GM12878 (cell line): ENCODE measurements at regions not wholly inside any gene's neighbourhood (a gene's known extent, or its start where the extent isn't known, plus 50 kb on each side); places are given as distances from the start of the nearest gene placed in this dataset.

Experiments
- ATAC-seq: fragments of 200-7000 bp; cut with Tn5 transposase; 3 replicates; pipeline ENCODE4 v1.9.1; 2020; ENCODE audit warnings: mild to moderate bottlenecking, moderate library complexity
- BruUV-seq: library from RNA; stranded (reverse); fragments of 400-500 nt; replicated peaks from 2 replicates; lab custom pipeline; 2021; lab: Mats Ljungman, UMichigan
- CTCF ChIA-PET: fragments of 300-600 bp; sonication (Branson Sonifier 250); formaldehyde crosslinking; extraction: SDS; loops from one replicate; lab custom pipeline; 2021; ENCODE audit warnings: inconsistent platforms; lab: Yijun Ruan, JAX
- POLR2A ChIA-PET: fragments of 350-600 bp; formaldehyde crosslinking; extraction: SDS; loops from one replicate; lab custom pipeline; 2021; ENCODE audit warnings: inconsistent platforms; lab: Charles Lee
- RAD21 ChIA-PET: fragments of 300-600 bp; sonication (Branson Sonifier 250); formaldehyde crosslinking; loops from one replicate; lab custom pipeline; 2023; ENCODE audit warnings: antibody characterized with exemption; ENCODE audit not compliant: unreplicated experiment; lab: Charles Lee
- SMC1A ChIA-PET: fragments of 300-600 bp; sonication (Branson Sonifier 250); formaldehyde crosslinking; loops from one replicate; lab custom pipeline; 2023; ENCODE audit not compliant: unreplicated experiment, uncharacterized antibody; lab: Charles Lee
- DNase-seq: peaks from one replicate; pipeline ENCODE4 v3.0.0-alpha.2; 2011; ENCODE audit warnings: low read depth, low spot score
- FAIRE-seq: peaks from 3 replicates; lab custom pipeline; 2011; peaks lifted over from hg19 to GRCh38; lab: Jason Lieb, UNC
- H2AFZ ChIP-seq: 2 replicates; pipeline ENCODE4 v1.6.0; 2011; ENCODE audit warnings: low read depth, low read length, control low read depth; ENCODE audit not compliant: control insufficient read depth
- H3K27ac ChIP-seq: 2 replicates; pipeline ENCODE4 v1.5.1; 2011; ENCODE audit warnings: control low read depth; ENCODE audit not compliant: control insufficient read depth, insufficient read depth
- H3K27me3 ChIP-seq, 2 experiments: replicated peaks in 1 of 2; 2 replicates each; pipeline versions ENCODE4 v1.6.0 to v1.6.1; 2011; ENCODE audit warnings: low read length in 1 of 2; ENCODE audit not compliant: control insufficient read depth in 2 of 2, insufficient read depth in 2 of 2
- H3K36me3 ChIP-seq, 2 experiments: 2 replicates each; pipeline ENCODE4 v1.5.1; 2011; ENCODE audit warnings: low read length in 1 of 2; ENCODE audit not compliant: control insufficient read depth in 2 of 2, insufficient read depth in 2 of 2
- H3K4me1 ChIP-seq: 2 replicates; pipeline ENCODE4 v1.6.1; 2011; ENCODE audit warnings: mild to moderate bottlenecking, low read length, moderate library complexity, mixed read lengths; ENCODE audit not compliant: control insufficient read depth, insufficient read depth
- H3K4me2 ChIP-seq: 2 replicates; pipeline ENCODE4 v1.6.0; 2011; ENCODE audit warnings: control low read depth; ENCODE audit not compliant: control insufficient read depth, insufficient read depth
- H3K4me3 ChIP-seq: fragments of 200-600 bp; sonication (generic); 2 replicates; pipeline ENCODE4 v1.5.1; 2016
- H3K79me2 ChIP-seq: 2 replicates; pipeline ENCODE4 v1.6.0; 2011; ENCODE audit warnings: low read length; ENCODE audit not compliant: control insufficient read depth, insufficient read depth
- H3K9ac ChIP-seq: 2 replicates; pipeline ENCODE4 v1.8.0; 2011; ENCODE audit warnings: low read length, control low read depth, mixed read lengths; ENCODE audit not compliant: control insufficient read depth, insufficient read depth
- H3K9me3 ChIP-seq: replicated peaks from 3 replicates; pipeline ENCODE4 v1.5.1; 2011; ENCODE audit warnings: mild to moderate bottlenecking, low read length; ENCODE audit not compliant: control insufficient read depth, insufficient read depth
- H4K20me1 ChIP-seq: 2 replicates; pipeline ENCODE4 v1.6.0; 2011; ENCODE audit not compliant: control insufficient read depth, insufficient read depth
- ASH2L ChIP-seq: fragments of 300-600, 200-600 bp; sonication (generic); IDR thresholded peaks from 2 replicates; pipeline ENCODE4 v1.6.1; 2017; ENCODE audit warnings: low read depth, mild to moderate bottlenecking, borderline replicate concordance
- EGR1 ChIP-seq, 2 experiments: IDR thresholded peaks; 1 replicate in 1 of 2; 2 replicates in 1 of 2; pipeline ENCODE4 v1.6.1; 2011 to 2012; ENCODE audit warnings: low read depth in 2 of 2, low read length in 2 of 2, borderline replicate concordance in 1 of 2, mild to moderate bottlenecking in 1 of 2, moderate library complexity in 1 of 2
- PML ChIP-seq: IDR thresholded peaks from 2 replicates; pipeline ENCODE4 v1.6.1; 2012; ENCODE audit warnings: low read length, inconsistent platforms
- RFX5 ChIP-seq: IDR thresholded peaks from 2 replicates; pipeline ENCODE4 v1.6.1; 2011; ENCODE audit warnings: low read depth, low read length, improper control_type of control experiment
- SIN3A ChIP-seq: IDR thresholded peaks from 2 replicates; pipeline ENCODE4 v1.6.1; 2012; ENCODE audit warnings: low read depth, low read length, improper control_type of control experiment
- SPI1 ChIP-seq: IDR thresholded peaks from 2 replicates; pipeline ENCODE4 v1.6.1; 2011; ENCODE audit warnings: low read depth, mild to moderate bottlenecking, low read length, moderate library complexity, borderline replicate concordance; ENCODE audit not compliant: insufficient read depth
- SRF ChIP-seq, 2 experiments: IDR thresholded peaks; 2 replicates each; pipeline ENCODE4 v1.6.1; 2011; ENCODE audit warnings: low read depth in 2 of 2, low read length in 2 of 2, mild to moderate bottlenecking in 1 of 2, moderate library complexity in 1 of 2
- TCF12 ChIP-seq: IDR thresholded peaks from 2 replicates; pipeline ENCODE4 v1.6.1; 2011; ENCODE audit warnings: low read depth, mild to moderate bottlenecking, low read length
- WGBS: methylation state at CpG from one replicate; pipeline ENCODE4 v1.1.6; 2016; ENCODE audit warnings: low lambda C conversion rate; ENCODE audit not compliant: insufficient replicate concordance, insufficient coverage; ENCODE audit errors: missing lambda C conversion rate; 5-methylcytosine and 5-hydroxymethylcytosine counted together
- in situ Hi-C: fragments of 300-500 bp; cut with MboI; formaldehyde crosslinking; loops from 9 replicates; pipeline ENCODE4 v1.14.3; 2018; ENCODE audit warnings: mixed read lengths
- intact Hi-C: fragments of 100-400 bp; cut with micrococcal nuclease; formaldehyde crosslinking; loops from one replicate; pipeline ENCODE4 v1.14.2; 2022; ENCODE audit not compliant: unreplicated experiment
- TF ChIP-seq, protein P1 (sequence below): fragments of 450-650 bp; formaldehyde crosslinking; IDR thresholded peaks from 2 replicates; pipeline ENCODE4 v1.4.0; 2020; ENCODE audit warnings: mild to moderate bottlenecking, moderate library complexity
- TF ChIP-seq, protein P2 (sequence below): fragments of 450-650 bp; conservative IDR thresholded peaks from 2 replicates; pipeline ENCODE4 v1.6.1; 2017; ENCODE audit warnings: mild to moderate bottlenecking, moderate library complexity

DNA sequence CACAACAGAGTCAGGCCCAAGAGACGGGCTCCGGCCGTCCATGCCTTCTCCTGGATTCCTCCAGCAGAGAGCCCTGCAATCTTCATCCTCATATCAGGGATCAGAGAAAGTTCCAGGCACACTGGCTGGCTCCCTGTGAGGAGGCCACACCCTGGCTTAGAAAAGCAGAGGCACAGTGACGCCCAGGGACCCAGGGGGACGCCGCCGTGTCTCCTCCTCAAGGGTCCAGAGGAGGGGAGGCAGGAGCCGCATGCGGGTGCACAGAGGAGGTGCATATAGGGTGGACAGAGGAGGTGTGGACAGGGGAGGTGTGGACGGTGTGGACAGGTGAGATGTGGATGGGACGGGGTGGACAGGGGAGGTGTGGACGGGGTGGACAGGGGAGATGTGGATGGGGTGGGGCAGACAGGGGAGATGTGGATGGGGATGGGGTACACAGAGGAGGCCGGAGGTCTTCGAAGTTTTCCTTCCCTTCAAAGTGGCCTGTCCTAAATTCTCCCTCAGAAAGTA is 1521.9 kb downstream of the BRD1 start:
- TF ChIP-seq, protein P1, sequence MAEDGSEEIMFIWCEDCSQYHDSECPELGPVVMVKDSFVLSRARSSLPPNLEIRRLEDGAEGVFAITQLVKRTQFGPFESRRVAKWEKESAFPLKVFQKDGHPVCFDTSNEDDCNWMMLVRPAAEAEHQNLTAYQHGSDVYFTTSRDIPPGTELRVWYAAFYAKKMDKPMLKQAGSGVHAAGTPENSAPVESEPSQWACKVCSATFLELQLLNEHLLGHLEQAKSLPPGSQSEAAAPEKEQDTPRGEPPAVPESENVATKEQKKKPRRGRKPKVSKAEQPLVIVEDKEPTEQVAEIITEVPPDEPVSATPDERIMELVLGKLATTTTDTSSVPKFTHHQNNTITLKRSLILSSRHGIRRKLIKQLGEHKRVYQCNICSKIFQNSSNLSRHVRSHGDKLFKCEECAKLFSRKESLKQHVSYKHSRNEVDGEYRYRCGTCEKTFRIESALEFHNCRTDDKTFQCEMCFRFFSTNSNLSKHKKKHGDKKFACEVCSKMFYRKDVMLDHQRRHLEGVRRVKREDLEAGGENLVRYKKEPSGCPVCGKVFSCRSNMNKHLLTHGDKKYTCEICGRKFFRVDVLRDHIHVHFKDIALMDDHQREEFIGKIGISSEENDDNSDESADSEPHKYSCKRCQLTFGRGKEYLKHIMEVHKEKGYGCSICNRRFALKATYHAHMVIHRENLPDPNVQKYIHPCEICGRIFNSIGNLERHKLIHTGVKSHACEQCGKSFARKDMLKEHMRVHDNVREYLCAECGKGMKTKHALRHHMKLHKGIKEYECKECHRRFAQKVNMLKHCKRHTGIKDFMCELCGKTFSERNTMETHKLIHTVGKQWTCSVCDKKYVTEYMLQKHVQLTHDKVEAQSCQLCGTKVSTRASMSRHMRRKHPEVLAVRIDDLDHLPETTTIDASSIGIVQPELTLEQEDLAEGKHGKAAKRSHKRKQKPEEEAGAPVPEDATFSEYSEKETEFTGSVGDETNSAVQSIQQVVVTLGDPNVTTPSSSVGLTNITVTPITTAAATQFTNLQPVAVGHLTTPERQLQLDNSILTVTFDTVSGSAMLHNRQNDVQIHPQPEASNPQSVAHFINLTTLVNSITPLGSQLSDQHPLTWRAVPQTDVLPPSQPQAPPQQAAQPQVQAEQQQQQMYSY: no peak
- no peak overlapping the region for H2AFZ ChIP-seq
- no TSS peak for BruUV-seq
- 43% methylated on average over 9 of the region's 14 CpGs for WGBS
- no peak for FAIRE-seq
- POLR2A ChIA-PET: no interaction called here
- no peak overlapping the region for H3K9ac ChIP-seq
- no peaks in the 10 kb centered on the region for H3K79me2 ChIP-seq
- H3K4me1 ChIP-seq: no peaks in the 10 kb centered on the region
- no peaks in the 10 kb centered on the region for H3K27me3 ChIP-seq
- intact Hi-C loops: no loop called here
- SMC1A ChIA-PET: no interaction called here
- in situ Hi-C loops: no loop called here
- CTCF ChIA-PET: no interaction called here
- RAD21 ChIA-PET: no interaction called here
- no peaks in the 10 kb centered on the region for H4K20me1 ChIP-seq
- no peak overlapping the region for H3K4me3 ChIP-seq
- H3K36me3 ChIP-seq: no peaks in the 10 kb centered on the region
- DNase-seq: no peak
- H3K9me3 ChIP-seq: no peaks in the 10 kb centered on the region; the same call in 2 of the 3 replicates
- no peak overlapping the region for H3K27ac ChIP-seq
- ATAC-seq: no peak
- no peak overlapping the region for H3K4me2 ChIP-seq

DNA sequence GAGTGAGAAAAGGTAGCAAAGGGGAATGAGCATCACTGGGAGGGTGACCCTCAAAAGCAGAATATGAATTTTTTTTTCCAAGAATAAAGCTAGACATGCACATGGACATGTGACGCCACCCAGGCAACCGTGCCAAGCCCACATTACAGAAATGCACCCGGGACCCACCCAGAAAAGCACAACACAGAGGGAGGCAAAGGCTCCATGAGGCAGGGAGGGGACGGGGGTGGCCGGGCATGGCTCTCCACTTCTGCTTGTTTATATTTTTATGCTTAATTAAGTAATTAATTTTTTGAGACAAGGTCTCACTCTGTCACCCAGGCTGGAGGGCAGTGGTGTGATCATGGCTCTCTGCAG is 1524.3 kb downstream of the BRD1 start:
- no peaks in the 10 kb centered on the region for H3K27me3 ChIP-seq
- ATAC-seq (no peak), FAIRE-seq (no peak)
- H3K4me3 ChIP-seq: no peak overlapping the region
- no peaks in the 10 kb centered on the region for H3K4me1 ChIP-seq
- no TSS peak for BruUV-seq
- H3K9me3 ChIP-seq: no peaks in the 10 kb centered on the region; the same call in 2 of the 3 replicates
- ChIA-PET CTCF (no interaction called here), SMC1A (no interaction called here)
- no peaks in the 10 kb centered on the region for H3K79me2 ChIP-seq
- no peak overlapping the region for H3K9ac ChIP-seq
- in situ Hi-C loops: no loop called here
- TF ChIP-seq SPI1 (no peak), RFX5 (no peak), ASH2L (no peak), PML (no peak), EGR1 (IDR thresholded peaks at IDR 0.05; ENCODE audit: borderline replicate concordance in 1 of 2, low read depth in 2 of 2, low read length in 2 of 2) (no peak), SIN3A (no peak), SRF (IDR thresholded peaks at IDR 0.05; ENCODE audit: low read depth in 2 of 2, low read length in 2 of 2) (no peak), TCF12 (no peak)
- TF ChIP-seq, protein P2, sequence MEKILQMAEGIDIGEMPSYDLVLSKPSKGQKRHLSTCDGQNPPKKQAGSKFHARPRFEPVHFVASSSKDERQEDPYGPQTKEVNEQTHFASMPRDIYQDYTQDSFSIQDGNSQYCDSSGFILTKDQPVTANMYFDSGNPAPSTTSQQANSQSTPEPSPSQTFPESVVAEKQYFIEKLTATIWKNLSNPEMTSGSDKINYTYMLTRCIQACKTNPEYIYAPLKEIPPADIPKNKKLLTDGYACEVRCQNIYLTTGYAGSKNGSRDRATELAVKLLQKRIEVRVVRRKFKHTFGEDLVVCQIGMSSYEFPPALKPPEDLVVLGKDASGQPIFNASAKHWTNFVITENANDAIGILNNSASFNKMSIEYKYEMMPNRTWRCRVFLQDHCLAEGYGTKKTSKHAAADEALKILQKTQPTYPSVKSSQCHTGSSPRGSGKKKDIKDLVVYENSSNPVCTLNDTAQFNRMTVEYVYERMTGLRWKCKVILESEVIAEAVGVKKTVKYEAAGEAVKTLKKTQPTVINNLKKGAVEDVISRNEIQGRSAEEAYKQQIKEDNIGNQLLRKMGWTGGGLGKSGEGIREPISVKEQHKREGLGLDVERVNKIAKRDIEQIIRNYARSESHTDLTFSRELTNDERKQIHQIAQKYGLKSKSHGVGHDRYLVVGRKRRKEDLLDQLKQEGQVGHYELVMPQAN: no peak
- TF ChIP-seq, all 136 proteins: peak for 0
- ChIA-PET RAD21 (no interaction called here), POLR2A (no interaction called here)
- H2AFZ ChIP-seq: no peak overlapping the region
- H4K20me1 ChIP-seq: no peaks in the 10 kb centered on the region
- H3K36me3 ChIP-seq: no peaks in the 10 kb centered on the region
- WGBS: 18% methylated on average over 5 of the region's 5 CpGs
- no peak overlapping the region for H3K27ac ChIP-seq
- intact Hi-C loops: no loop called here
- no peak overlapping the region for H3K4me2 ChIP-seq
- DNase-seq: no peak
